ENCODE measurements at regions not wholly inside any gene's neighbourhood (a gene's known extent, or its start where the extent isn't known, plus 50 kb on each side); places are given as distances from the start of the nearest gene placed in this dataset.

GRCh38 chr4:181559637-181560036 lies 683.6 kb upstream of the TENM3 start:
- peaks cover 3% of the 10 kb centered on the region for H3K27me3 Mint-ChIP-seq (ENCODE audit: unreplicated experiment)
- no peaks in the 10 kb centered on the region for H3K36me3 Mint-ChIP-seq (ENCODE audit: unreplicated experiment)
- no peaks in the 10 kb centered on the region for H3K9me3 Mint-ChIP-seq (ENCODE audit: unreplicated experiment)
- H3K4me1 Mint-ChIP-seq (ENCODE audit: unreplicated experiment) = no peaks in the 10 kb centered on the region
- H3K4me3 Mint-ChIP-seq (ENCODE audit: unreplicated experiment) = no peak overlapping the region
- no peak for TF ChIP-seq CTCF (IDR thresholded peaks at IDR 0.05)
- no peak overlapping the region for H3K27ac Mint-ChIP-seq (ENCODE audit: unreplicated experiment)
- DNase-seq (ENCODE audit: extremely low spot score, unreplicated experiment) = no peak

- H3K27ac Mint-ChIP-seq (ENCODE audit: unreplicated experiment) = no peak overlapping the region
- no peaks in the 10 kb centered on the region for H3K36me3 Mint-ChIP-seq (ENCODE audit: unreplicated experiment)
- no peaks in the 10 kb centered on the region for H3K9me3 Mint-ChIP-seq (ENCODE audit: unreplicated experiment)
- H3K4me3 Mint-ChIP-seq (ENCODE audit: unreplicated experiment) = no peak overlapping the region
- DNase-seq (ENCODE audit: extremely low spot score, unreplicated experiment) = no peak
- peaks cover 3% of the 10 kb centered on the region for H3K27me3 Mint-ChIP-seq (ENCODE audit: unreplicated experiment)
- TF ChIP-seq CTCF (IDR thresholded peaks at IDR 0.05) = no peak
- peaks cover 8% of the 10 kb centered on the region for H3K4me1 Mint-ChIP-seq (ENCODE audit: unreplicated experiment)
Observed at GRCh38 chr4:181562399-181562798, 680.8 kb upstream of the TENM3 start.

GRCh38 chr4:181564625-181565024 lies 678.6 kb upstream of the TENM3 start:
- H3K4me1 Mint-ChIP-seq (ENCODE audit: unreplicated experiment) = peaks cover 11% of the 10 kb centered on the region
- no peak overlapping the region for H3K4me3 Mint-ChIP-seq (ENCODE audit: unreplicated experiment)
- no peak for TF ChIP-seq CTCF (IDR thresholded peaks at IDR 0.05)
- H3K9me3 Mint-ChIP-seq (ENCODE audit: unreplicated experiment) = no peaks in the 10 kb centered on the region
- no peaks in the 10 kb centered on the region for H3K36me3 Mint-ChIP-seq (ENCODE audit: unreplicated experiment)
- H3K27ac Mint-ChIP-seq (ENCODE audit: unreplicated experiment) = no peak overlapping the region
- no peak for DNase-seq (ENCODE audit: extremely low spot score, unreplicated experiment)
- H3K27me3 Mint-ChIP-seq (ENCODE audit: unreplicated experiment) = no peaks in the 10 kb centered on the region

GRCh38 chr4:181566490-181566889 lies 676.7 kb upstream of the TENM3 start:
- Mint-ChIP-seq H3K4me1 (ENCODE audit: unreplicated experiment) (peaks cover 11% of the 10 kb centered on the region), H3K36me3 (ENCODE audit: unreplicated experiment) (no peaks in the 10 kb centered on the region), H3K9me3 (ENCODE audit: unreplicated experiment) (no peaks in the 10 kb centered on the region), H3K4me3 (ENCODE audit: unreplicated experiment) (no peak overlapping the region), H3K27ac (ENCODE audit: unreplicated experiment) (no peak overlapping the region), H3K27me3 (ENCODE audit: unreplicated experiment) (no peaks in the 10 kb centered on the region)
- DNase-seq (ENCODE audit: extremely low spot score, unreplicated experiment) = no peak
- no peak for TF ChIP-seq CTCF (IDR thresholded peaks at IDR 0.05)

GRCh38 chr4:181569553-181569952 lies 673.6 kb upstream of the TENM3 start:
- peaks cover 11% of the 10 kb centered on the region for H3K4me1 Mint-ChIP-seq (ENCODE audit: unreplicated experiment)
- TF ChIP-seq CTCF (IDR thresholded peaks at IDR 0.05) = peak; percentile 72
- H3K4me3 Mint-ChIP-seq (ENCODE audit: unreplicated experiment) = no peak overlapping the region
- no peak for DNase-seq (ENCODE audit: extremely low spot score, unreplicated experiment)
- no peaks in the 10 kb centered on the region for H3K9me3 Mint-ChIP-seq (ENCODE audit: unreplicated experiment)
- H3K36me3 Mint-ChIP-seq (ENCODE audit: unreplicated experiment) = no peaks in the 10 kb centered on the region
- no peak overlapping the region for H3K27ac Mint-ChIP-seq (ENCODE audit: unreplicated experiment)
- no peaks in the 10 kb centered on the region for H3K27me3 Mint-ChIP-seq (ENCODE audit: unreplicated experiment)

Measured in osteocyte (in vitro differentiated cells).